DMS153 (cell line): ENCODE measurements at regions not wholly inside any gene's neighbourhood (a gene's known extent, or its start where the extent isn't known, plus 50 kb on each side); places are given as distances from the start of the nearest gene placed in this dataset.
"Not testable (repeated sequence)": the region's sequence is repeated elsewhere in the genome, so short reads cannot be mapped to it uniquely, and the experiment has no call there.

ENCODE experiments used
- DNase-seq: peaks from one replicate; lab custom pipeline; 2025; lab: John Stamatoyannopoulos, UW

- DNase-seq, result no peak
Measured at GRCh38 chr4:72875545-72875944, 194.0 kb downstream of the COX18 start.

GRCh38 chr4:72875138-72875537 is 194.4 kb downstream of the COX18 start:
- no peak for DNase-seq

GRCh38 chr4:72864898-72865297 is 204.6 kb downstream of the COX18 start:
- DNase-seq, result no peak

- not testable (repeated sequence) for DNase-seq
Measured at GRCh38 chr4:72864277-72864676, 205.2 kb downstream of the COX18 start.

- DNase-seq, result no peak
Measured at GRCh38 chr4:72860766-72861165, 208.8 kb downstream of the COX18 start.

GRCh38 chr4:72858328-72858727 is 211.2 kb downstream of the COX18 start:
- DNase-seq, result no peak

- no peak for DNase-seq
Measured at GRCh38 chr4:72857787-72858186, 211.7 kb downstream of the COX18 start.

GRCh38 chr4:72857216-72857615 is 212.3 kb downstream of the COX18 start:
- no peak for DNase-seq

- DNase-seq, result peak; percentile 26
Measured at GRCh38 chr4:72846280-72847111, 223.0 kb downstream of the COX18 start.

GRCh38 chr4:72843466-72843865 is 226.1 kb downstream of the COX18 start:
- no peak for DNase-seq

GRCh38 chr4:72842323-72842722 is 227.2 kb downstream of the COX18 start:
- DNase-seq, result no peak

DNA sequence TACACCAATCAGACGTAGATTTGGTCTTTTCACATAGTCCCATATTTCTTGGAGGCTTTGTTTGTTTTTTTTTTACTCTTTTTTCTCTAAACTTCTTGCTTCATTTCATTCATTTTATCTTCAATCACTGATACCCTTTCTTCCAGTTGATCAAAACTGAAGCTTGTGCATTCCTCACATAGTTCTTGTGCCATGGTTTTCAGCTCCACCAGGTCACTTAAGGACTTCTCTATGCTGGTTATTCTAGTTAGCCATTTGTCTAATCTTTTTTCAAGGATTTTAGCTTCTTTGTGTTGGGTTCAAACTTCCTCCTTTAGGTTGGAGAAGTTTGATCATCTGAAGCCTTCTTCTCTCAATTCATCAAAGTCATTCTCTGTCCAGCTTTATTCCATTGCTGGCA is 229.3 kb downstream of the COX18 start:
- not testable (repeated sequence) for DNase-seq

- no peak for DNase-seq
Measured at GRCh38 chr4:72828864-72829263, 240.7 kb downstream of the COX18 start.

DNA sequence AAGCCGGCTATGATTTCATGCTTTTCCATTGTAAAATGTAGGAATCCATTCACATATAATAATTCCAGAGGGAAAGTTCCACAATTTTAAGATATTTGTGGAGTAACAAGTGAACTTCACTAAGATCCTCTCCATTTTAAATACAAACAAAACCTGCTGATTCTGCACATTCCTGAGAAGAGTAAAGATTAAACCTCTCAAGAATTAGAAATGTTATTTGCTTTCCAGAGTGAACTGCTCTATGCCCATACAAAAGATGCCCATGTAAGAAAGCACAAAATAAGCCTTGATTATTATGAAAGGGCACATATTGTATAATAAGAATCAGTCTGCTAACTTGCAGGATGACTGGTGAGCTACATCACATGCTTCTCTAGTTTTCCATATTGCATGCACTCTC is 241.5 kb downstream of the COX18 start:
- no peak for DNase-seq

DNA sequence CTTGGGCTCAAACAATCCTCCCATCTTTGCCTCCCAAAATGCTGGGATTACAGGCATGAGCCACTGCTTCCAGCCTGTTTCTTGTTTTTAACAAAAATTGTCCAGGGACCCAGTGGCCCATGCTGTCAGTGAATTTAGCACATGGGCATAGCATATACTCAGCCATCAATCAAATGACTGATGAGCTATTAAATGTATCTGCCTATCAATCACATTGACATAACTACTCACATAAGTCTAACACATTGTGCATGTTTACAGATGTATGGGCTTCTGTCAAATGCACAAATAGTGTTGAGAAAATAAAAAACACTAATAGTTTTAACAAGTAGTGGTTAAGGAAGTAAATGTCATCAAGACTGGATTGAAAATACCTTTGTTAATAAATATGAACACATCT is 249.4 kb downstream of the COX18 start:
- no peak for DNase-seq

- no peak for DNase-seq
Measured at GRCh38 chr4:72817012-72817411, 248.0 kb upstream of the ADAMTS3 start.

GRCh38 chr4:72814241-72814640 is 245.2 kb upstream of the ADAMTS3 start:
- DNase-seq, result no peak

GRCh38 chr4:72809208-72809607 is 240.2 kb upstream of the ADAMTS3 start:
- no peak for DNase-seq

DNA sequence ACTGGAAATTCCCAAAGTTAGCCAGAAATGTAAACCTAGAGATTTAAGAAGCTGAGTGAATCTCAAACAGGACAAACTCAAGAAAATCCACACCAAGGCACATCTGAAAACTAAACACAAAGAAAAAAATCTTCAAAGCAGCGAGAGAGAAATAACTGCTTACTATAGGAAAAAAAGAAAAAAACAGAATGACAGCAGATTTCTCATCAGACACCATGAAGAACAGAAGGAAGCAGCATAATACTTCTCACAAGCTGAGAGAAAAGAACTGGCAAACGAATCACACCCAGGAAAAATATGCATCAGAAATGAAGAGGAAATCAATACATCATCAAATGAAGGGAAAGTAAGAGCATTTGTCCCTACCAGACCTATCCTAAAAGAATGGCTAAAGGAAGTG is 236.3 kb upstream of the ADAMTS3 start:
- DNase-seq, result no peak

GRCh38 chr4:72797486-72797885 is 228.5 kb upstream of the ADAMTS3 start:
- no peak for DNase-seq

DNA sequence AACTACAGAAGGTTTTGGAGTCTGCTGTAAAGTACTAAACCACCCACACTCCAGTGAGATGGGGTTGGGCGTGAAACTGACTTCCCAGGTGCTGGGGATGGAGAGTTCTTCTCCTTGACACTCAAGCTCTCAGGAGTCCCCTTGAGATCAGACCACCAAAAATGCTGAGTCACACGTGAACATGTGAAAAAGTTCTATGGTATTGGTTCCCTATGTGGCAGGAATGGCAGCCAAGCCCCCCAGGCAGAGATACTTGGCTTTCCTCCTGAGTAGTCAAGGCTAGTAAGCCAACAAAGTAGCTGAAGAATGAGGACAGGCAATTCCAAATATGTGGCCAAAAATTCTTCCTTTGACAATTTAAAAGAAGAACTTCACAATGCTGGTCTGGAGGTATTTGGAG is 222.0 kb upstream of the ADAMTS3 start:
- no peak for DNase-seq

- DNase-seq, result no peak
Measured at GRCh38 chr4:72786401-72786990, 217.5 kb upstream of the ADAMTS3 start.

GRCh38 chr4:72779241-72779640 is 210.2 kb upstream of the ADAMTS3 start:
- DNase-seq, result no peak

DNA sequence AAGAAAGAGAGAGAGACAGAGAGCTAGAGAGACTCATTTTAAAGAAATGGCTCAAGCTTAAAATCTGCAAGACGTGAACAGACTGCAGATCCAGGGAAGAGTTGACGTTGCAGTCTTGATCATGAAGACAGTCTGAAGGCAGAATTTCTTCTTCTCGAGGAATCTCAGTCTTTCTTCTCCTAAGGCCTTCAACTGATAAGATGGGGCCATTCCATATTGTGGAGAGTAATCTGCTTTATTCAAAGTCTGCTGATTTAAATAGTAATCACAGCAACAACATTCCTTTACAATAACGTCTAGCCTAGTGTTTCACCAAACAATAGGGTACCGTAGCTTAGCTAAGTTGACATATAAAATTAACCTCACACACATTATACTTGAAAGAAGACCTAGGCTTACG is 208.4 kb upstream of the ADAMTS3 start:
- no peak for DNase-seq
